GM19467 (cell line): ENCODE measurements at regions not wholly inside any gene's neighbourhood (a gene's known extent, or its start where the extent isn't known, plus 50 kb on each side); places are given as distances from the start of the nearest gene placed in this dataset.
"Not testable (repeated sequence)": the region's sequence is repeated elsewhere in the genome, so short reads cannot be mapped to it uniquely, and the experiment has no call there.

Source experiments
- ATAC-seq: cut with Tn5 transposase; IDR thresholded peaks from one replicate; pipeline ENCODE4 v1.9.1; 2021; ENCODE audit warnings: mild to moderate bottlenecking, moderate library complexity; ENCODE audit not compliant: unreplicated experiment

GRCh38 chr18:77329651-77330050 lies 80.0 kb downstream of the GALR1 start:
- no peak for ATAC-seq

GRCh38 chr18:77334876-77335275 lies 85.2 kb downstream of the GALR1 start:
- ATAC-seq: no peak

- no peak for ATAC-seq
Observed at GRCh38 chr18:77337604-77338003, 88.0 kb downstream of the GALR1 start.

GRCh38 chr18:77339093-77339492 lies 89.4 kb downstream of the GALR1 start:
- no peak for ATAC-seq

GRCh38 chr18:77339623-77340022 lies 90.0 kb downstream of the GALR1 start:
- no peak for ATAC-seq

- no peak for ATAC-seq
Observed at GRCh38 chr18:77340815-77341214, 91.2 kb downstream of the GALR1 start.

GRCh38 chr18:77341527-77342325 lies 92.1 kb downstream of the GALR1 start:
- ATAC-seq: no peak

- no peak for ATAC-seq
Observed at GRCh38 chr18:77342736-77343135, 93.1 kb downstream of the GALR1 start.

- no peak for ATAC-seq
Observed at GRCh38 chr18:77343846-77344510, 94.3 kb downstream of the GALR1 start.

GRCh38 chr18:77344786-77345500 lies 95.3 kb downstream of the GALR1 start:
- ATAC-seq: no peak

- no peak for ATAC-seq
Observed at GRCh38 chr18:77346208-77346810, 96.7 kb downstream of the GALR1 start.

- not testable (repeated sequence) for ATAC-seq
Observed at GRCh38 chr18:77353349-77353748, 103.7 kb downstream of the GALR1 start.

GRCh38 chr18:77359561-77360314 lies 110.1 kb downstream of the GALR1 start:
- ATAC-seq: no peak

- ATAC-seq: no peak
Observed at GRCh38 chr18:77360315-77361190, 110.9 kb downstream of the GALR1 start.

GRCh38 chr18:77361382-77361781 lies 111.7 kb downstream of the GALR1 start:
- ATAC-seq: no peak

- no peak for ATAC-seq
Observed at GRCh38 chr18:77365667-77366066, 116.0 kb downstream of the GALR1 start.

- ATAC-seq: no peak
Observed at GRCh38 chr18:77366067-77366719, 116.5 kb downstream of the GALR1 start.

GRCh38 chr18:77366720-77367641 lies 117.3 kb downstream of the GALR1 start:
- no peak for ATAC-seq
